GM18498 (cell line): ENCODE measurements at regions not wholly inside any gene's neighbourhood (a gene's known extent, or its start where the extent isn't known, plus 50 kb on each side); places are given as distances from the start of the nearest gene placed in this dataset.

Source experiments
- ATAC-seq: cut with Tn5 transposase; IDR thresholded peaks from one replicate; pipeline ENCODE4 v1.9.1; 2021; ENCODE audit warnings: mild to moderate bottlenecking, moderate library complexity; ENCODE audit not compliant: unreplicated experiment

- ATAC-seq: no peak
Observed at GRCh38 chr21:31503467-31503866, 156.0 kb upstream of the SOD1 start.

- ATAC-seq: no peak
Observed at GRCh38 chr21:31502537-31503143, 156.9 kb upstream of the SOD1 start.

- ATAC-seq: no peak
Observed at GRCh38 chr21:31501926-31502325, 157.6 kb upstream of the SOD1 start.

GRCh38 chr21:31500982-31501381, 156.9 kb upstream of the TIAM1 start:
- no peak for ATAC-seq

- ATAC-seq: no peak
Observed at GRCh38 chr21:31500071-31500470, 156.0 kb upstream of the TIAM1 start.

- ATAC-seq: no peak
Observed at GRCh38 chr21:31498985-31499384, 154.9 kb upstream of the TIAM1 start.

GRCh38 chr21:31497914-31498313, 153.9 kb upstream of the TIAM1 start:
- no peak for ATAC-seq

- no peak for ATAC-seq
Observed at GRCh38 chr21:31493350-31493880, 149.4 kb upstream of the TIAM1 start.

GRCh38 chr21:31491617-31492016, 147.6 kb upstream of the TIAM1 start:
- ATAC-seq: no peak

- no peak for ATAC-seq
Observed at GRCh38 chr21:31490443-31490842, 146.4 kb upstream of the TIAM1 start.

- ATAC-seq: no peak
Observed at GRCh38 chr21:31489726-31490125, 145.7 kb upstream of the TIAM1 start.

- ATAC-seq: no peak
Observed at GRCh38 chr21:31489014-31489413, 145.0 kb upstream of the TIAM1 start.

- ATAC-seq: no peak
Observed at GRCh38 chr21:31484219-31484618, 140.2 kb upstream of the TIAM1 start.

- no peak for ATAC-seq
Observed at GRCh38 chr21:31483146-31483545, 139.1 kb upstream of the TIAM1 start.

- no peak for ATAC-seq
Observed at GRCh38 chr21:31482460-31482859, 138.4 kb upstream of the TIAM1 start.

- no peak for ATAC-seq
Observed at GRCh38 chr21:31480228-31480627, 136.2 kb upstream of the TIAM1 start.

GRCh38 chr21:31479714-31480113, 135.7 kb upstream of the TIAM1 start:
- ATAC-seq: no peak

GRCh38 chr21:31479222-31479621, 135.2 kb upstream of the TIAM1 start:
- ATAC-seq: no peak

GRCh38 chr21:31476263-31477022, 132.4 kb upstream of the TIAM1 start:
- no peak for ATAC-seq

GRCh38 chr21:31475223-31475622, 131.2 kb upstream of the TIAM1 start:
- no peak for ATAC-seq

- no peak for ATAC-seq
Observed at GRCh38 chr21:31473685-31474345, 129.8 kb upstream of the TIAM1 start.

- no peak for ATAC-seq
Observed at GRCh38 chr21:31471865-31472264, 127.8 kb upstream of the TIAM1 start.
